ENCODE measurements at regions not wholly inside any gene's neighbourhood (a gene's known extent, or its start where the extent isn't known, plus 50 kb on each side); places are given as distances from the start of the nearest gene placed in this dataset.
A peak's percentile ranks its signal among the peaks of the same experiment; 100 is the strongest.
"Not testable (repeated sequence)": the region's sequence is repeated elsewhere in the genome, so short reads cannot be mapped to it uniquely, and the experiment has no call there.

- no peak for DNase-seq
Observed at GRCh38 chr10:14423111-14423744, 92.5 kb upstream of the FRMD4A start.

- no peak for DNase-seq
Observed at GRCh38 chr10:14422431-14422830, 91.7 kb upstream of the FRMD4A start.

- no peak for DNase-seq
Observed at GRCh38 chr10:14421941-14422340, 91.2 kb upstream of the FRMD4A start.

- DNase-seq, result not testable (repeated sequence)
Observed at GRCh38 chr10:14417336-14417735, 86.6 kb upstream of the FRMD4A start.

DNA sequence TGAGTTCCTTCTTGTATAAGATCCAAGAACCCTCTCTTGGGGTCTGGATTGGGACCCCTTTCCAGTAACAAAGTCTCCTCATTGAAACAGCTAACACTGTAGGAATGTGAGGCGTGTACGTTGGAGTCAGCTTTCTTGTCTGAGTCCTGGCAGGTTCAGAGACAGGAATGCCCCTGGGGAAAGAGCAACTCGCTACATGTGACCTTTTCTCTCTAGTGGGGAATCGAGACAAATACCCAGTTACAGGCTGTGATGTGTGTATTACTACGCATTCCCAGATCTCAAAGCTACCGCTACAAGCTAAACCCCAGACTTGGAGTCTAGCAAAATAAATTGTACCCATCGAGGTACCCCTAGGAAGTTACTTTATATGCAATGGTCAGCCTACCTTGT, 85.6 kb upstream of the FRMD4A start:
- DNase-seq, result no peak

DNA sequence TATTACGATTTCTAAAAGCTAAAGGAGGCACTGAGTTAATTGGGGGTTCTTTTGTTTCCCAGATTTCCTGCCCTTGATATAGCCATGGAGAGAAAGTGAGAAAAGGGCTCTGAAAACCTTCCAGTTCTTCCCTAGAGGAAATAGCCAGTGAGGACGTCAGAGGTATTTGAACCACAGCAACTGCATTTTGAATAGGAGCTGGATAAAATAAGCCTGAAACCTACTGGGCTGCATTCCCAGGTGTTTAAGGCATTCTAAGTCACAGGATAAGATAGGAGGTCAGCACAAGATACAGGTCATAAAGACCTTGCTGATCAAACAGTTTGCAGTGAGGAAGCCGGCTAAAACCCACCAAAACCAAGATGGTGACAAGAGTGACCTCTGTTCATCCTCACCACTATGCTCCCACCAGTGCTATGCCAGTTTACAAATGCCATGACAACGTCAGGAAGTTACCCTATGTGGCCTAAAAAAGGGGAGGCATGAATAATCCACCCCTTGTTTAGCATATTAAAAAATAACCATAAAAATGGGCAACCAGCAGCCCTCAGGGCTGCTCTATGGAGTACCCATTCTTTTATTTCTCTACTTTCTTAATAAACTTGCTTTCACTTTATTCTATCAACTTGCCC, 85.1 kb upstream of the FRMD4A start:
- DNase-seq, result no peak

GRCh38 chr10:14414901-14415300, 84.2 kb upstream of the FRMD4A start:
- no peak for DNase-seq

GRCh38 chr10:14413523-14413922, 82.8 kb upstream of the FRMD4A start:
- DNase-seq, result no peak

DNA sequence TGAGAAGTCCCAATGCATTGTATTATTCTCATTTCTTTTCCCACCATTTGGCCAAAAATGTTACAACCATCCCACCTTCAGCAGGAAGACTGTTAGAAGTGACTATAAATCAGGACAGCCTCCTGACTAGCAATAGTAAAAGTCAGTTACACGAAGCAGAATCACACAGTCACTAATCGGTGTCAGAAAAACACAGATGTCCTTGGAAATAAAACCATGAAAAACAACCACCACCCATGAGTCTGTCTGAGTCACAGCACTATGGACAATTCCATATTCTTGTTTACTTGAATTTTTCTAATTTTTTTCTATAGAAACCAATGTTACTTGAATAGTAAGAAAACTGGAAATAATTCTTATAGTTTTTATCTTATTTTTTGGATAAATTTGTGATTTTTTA, 81.9 kb upstream of the FRMD4A start:
- no peak for DNase-seq

- DNase-seq, result no peak
Observed at GRCh38 chr10:14409856-14410458, 79.2 kb upstream of the FRMD4A start.

GRCh38 chr10:14409247-14409646, 78.5 kb upstream of the FRMD4A start:
- no peak for DNase-seq

GRCh38 chr10:14408139-14408538, 77.4 kb upstream of the FRMD4A start:
- no peak for DNase-seq

DNA sequence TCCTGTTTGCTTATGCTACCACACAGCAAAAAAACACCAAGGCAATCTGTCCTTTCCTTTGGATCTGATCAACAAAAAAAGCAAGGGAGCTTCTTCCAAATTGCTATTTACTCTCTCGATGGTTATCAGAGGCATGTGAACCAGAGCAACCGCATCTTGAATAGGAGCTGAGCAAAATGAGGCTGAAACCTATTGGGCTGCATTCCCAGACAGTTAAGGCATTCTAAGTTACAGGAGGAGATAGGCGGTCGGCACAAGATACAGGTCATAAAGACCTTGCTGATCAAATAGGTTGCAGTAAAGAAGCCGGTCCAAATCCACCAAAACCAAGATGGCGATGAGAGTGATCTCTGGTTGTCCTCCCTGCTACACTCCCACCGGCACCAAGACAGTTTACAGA, 76.8 kb upstream of the FRMD4A start:
- DNase-seq, result no peak

DNA sequence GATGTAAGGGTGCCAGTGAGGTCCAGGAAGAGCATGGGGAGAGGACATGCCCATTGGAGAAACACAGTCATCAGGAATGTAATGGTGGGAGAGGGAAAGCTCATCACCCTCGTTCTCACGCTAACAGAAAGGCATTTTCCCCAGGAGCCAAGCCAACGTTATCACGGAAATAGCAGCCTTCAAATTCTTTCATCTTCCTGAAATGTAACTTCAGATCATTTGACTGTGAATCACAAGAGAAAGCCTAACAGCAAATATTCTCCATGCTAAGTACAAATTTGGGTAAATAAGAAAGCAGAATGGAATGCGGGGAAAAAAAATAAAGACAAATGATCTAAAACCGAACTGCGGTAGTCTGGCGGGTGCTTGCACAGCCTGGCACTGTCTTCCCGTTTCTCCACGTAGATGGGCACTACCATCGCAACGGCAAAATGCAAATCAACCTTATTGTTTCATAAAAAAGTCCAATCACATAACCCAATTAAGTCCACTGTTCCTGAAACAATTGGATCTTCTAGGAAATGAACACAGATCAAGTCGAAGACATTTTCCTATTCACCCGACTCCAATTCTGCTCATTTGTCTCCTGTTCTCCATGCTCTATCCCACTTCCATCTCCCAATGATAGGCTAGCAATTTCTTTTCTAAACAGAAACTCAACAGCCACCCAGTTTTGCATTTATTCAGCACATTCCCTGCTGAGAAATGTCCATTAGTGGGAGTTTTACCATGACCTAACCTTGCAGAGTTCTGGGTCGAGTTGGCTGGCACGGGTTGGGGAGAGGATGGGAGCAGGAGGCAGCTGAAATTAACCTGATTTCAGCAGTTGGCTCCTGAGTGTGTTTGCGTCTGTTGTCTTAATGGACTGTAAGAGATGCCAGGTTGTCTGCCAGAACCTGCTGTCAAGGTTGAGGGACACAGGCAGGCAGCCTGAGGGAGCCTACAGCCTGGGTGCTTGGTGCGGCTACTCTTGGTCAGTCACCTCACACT, 74.6 kb upstream of the FRMD4A start:
- no peak for DNase-seq

DNA sequence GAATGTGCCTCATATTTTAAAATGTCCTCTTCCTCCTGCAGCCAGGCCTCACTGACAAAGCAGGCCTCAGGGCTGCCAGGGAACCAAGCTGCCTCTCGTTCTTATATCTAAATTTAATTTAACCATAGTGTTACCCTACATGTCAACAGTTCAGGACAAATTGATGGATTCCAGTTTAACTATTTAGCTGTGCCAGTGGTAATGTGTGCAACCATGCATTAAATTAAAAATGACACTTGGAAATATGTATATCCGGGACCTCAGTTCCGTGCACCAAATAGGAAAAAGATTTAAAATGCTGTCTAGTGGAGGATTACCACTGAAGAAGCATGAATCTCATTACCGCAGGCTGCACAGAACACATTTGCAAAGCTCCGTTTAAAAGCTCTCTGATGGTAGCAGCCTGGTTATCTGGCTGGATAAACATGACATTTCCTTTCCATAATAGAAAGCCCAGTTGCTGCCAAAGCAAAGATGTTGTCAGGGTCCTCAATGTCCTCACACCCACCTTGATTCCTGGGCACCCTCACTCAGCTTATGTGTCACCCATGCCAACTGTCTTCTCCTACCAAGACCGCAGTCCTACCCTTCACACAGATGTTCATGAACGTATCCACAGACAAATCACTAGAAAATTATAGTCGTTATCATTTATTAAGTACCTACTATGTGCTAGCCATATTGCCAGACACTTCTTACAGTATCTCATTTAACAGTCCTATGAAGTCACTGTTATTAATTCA, 73.3 kb upstream of the FRMD4A start:
- no peak for DNase-seq

GRCh38 chr10:14403359-14403758, 72.6 kb upstream of the FRMD4A start:
- no peak for DNase-seq

DNA sequence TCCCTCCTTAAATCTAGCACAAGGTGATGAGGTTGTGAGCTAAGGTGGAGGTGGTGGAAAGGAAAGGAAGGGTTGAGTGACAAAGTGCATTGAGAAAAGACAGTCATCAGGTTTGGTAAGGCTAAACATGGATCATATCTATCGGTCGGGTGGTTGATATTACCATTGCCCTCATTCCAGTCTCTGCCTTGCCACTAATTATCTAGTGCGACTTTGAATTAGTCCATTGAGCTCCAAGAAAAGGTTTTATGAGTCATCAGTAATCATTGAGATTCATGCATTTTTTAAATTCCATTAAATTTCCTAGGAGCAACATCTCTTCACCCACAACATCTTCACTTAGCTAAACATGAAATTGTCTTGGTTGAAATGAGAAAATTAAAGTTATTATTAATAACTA, 68.9 kb upstream of the FRMD4A start:
- no peak for DNase-seq

GRCh38 chr10:14397066-14397465, 66.3 kb upstream of the FRMD4A start:
- no peak for DNase-seq

DNA sequence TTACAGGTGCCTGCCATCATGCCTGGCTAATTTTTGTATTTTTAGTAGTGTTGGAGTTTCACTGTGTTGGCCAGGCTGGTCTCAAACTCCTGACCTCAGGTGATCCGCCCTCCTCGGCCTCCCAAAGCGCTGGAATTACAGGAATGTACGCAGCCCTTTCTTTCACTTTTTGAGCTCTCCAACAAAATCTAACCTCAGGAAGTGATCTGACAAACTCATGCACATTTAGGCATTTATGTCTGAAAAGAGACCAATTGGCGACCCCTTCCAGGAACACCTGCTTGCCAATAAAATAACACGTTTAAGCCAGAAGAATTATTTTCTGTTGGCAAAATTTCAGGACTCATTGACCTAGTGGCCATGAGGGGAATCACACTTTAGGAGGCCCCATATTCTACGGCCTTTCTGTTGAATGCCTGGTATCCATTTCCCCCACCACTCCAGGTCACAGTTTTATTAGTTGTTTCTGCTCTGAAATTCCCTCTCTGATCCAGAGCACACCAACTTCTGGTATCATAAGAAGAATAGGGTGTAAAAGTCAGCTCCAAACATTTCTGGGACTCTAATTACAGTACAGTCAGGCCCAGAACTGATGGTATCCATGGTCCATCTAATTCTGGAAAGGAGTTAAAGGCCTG, 65.8 kb upstream of the FRMD4A start:
- peak; percentile 36 for DNase-seq

GRCh38 chr10:14394179-14394578, 63.5 kb upstream of the FRMD4A start:
- no peak for DNase-seq

DNA sequence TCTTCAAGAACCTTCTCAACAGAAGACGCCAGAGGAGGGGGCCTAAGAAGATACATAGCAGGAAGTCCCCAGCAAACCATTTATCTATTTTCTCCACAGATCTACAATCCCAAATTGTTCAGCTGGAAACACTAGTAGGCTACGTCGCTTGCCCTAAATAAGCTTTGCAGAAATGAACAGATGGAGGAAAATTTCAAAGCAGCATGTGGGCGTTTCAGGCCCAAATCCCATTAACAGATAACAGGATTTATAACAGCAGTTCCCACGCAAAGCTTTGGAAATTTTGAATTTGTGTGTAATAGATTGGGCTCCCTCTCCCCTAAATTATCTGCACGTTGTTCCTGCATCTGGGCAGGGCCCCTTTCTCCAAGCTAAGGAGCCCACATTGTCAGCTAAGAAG, 60.6 kb upstream of the FRMD4A start:
- no peak for DNase-seq

DNA sequence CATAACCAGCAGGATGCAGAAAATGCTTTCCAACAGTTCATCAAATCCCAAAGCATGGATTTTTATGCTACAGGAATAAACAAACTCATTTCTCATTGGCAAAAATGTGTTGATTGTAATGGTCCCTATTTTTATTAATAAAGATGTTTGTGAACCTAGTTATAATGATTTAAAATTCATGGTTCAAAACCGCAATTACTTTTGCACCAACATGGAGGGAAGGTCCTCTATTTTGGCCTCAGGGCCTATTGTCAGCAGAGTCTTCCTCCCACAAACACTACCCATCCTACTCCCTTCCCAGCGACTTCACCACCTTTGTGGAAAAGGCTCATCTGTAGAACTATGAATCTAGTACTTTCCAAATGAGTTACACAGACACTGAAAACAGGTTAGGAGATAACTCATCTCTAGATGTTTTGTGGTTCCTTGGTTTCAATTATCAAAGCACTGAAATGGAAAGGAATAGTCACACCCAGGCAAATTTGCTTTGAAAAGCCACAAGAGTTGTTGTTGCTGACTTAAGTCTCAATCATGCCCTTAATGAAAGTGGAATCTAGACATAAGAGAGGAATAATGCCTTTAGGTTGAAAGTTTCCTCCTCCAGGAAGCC, 59.4 kb upstream of the FRMD4A start:
- DNase-seq, result no peak

Measured in DMS53 (cell line).